HG03442 (cell line): ENCODE measurements at regions not wholly inside any gene's neighbourhood (a gene's known extent, or its start where the extent isn't known, plus 50 kb on each side); places are given as distances from the start of the nearest gene placed in this dataset.

Source experiments
- ATAC-seq: cut with Tn5 transposase; IDR thresholded peaks from one replicate; pipeline ENCODE4 v1.9.1; 2021; ENCODE audit warnings: mild to moderate bottlenecking, moderate library complexity; ENCODE audit not compliant: unreplicated experiment

- ATAC-seq: no peak
Measured at GRCh38 chr16:86925067-86925791, 346.9 kb downstream of the FOXL1 start.

GRCh38 chr16:86926181-86927094 is 348.1 kb downstream of the FOXL1 start:
- no peak for ATAC-seq

DNA sequence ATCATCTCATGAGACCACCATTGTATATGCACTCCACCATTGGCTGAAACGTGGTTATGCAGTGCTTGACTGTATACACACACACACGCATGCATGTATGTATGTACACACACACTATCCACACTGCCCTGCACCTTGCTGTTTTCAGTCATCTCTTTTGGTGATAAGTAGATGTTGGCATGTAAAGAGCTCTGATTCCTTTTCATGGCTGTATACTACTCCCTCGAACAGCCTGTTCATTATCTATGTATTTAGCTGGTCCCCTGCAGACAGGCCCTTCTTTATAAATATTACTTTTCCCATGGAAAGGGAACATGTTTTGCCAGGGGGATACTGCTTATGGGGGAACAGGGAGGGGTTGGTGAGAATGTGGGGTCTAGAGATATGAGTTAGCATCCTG is 349.4 kb downstream of the FOXL1 start:
- ATAC-seq: no peak

DNA sequence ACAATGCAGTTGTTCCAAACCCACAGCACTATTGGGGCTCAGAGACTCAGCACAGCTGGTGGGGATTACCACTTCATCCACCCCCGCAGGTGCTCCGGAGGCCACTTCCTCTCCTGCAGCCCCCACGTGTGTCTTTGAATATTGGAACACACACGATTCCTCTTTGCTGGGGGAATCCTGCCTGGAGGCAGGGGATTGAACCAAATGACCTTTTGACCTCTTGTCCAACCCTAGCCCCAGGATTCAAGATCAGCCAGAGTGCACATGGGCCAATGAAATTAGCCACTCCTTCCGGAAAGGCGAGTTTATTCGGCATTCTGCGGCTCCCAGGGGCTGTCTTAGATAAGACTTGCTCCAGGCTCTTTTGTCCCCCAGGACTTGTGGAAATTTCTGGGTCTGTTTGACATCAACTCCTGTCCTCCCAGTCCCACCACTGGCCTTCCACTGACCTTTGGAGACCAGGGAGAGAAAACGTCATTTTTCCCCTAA is 350.2 kb downstream of the FOXL1 start:
- ATAC-seq: no peak

- no peak for ATAC-seq
Measured at GRCh38 chr16:86929057-86929871, 350.9 kb downstream of the FOXL1 start.

- ATAC-seq: no peak
Measured at GRCh38 chr16:86930001-86930400, 351.7 kb downstream of the FOXL1 start.

GRCh38 chr16:86930663-86931373 is 352.5 kb downstream of the FOXL1 start:
- ATAC-seq: no peak

- no peak for ATAC-seq
Measured at GRCh38 chr16:86931410-86931941, 353.1 kb downstream of the FOXL1 start.

DNA sequence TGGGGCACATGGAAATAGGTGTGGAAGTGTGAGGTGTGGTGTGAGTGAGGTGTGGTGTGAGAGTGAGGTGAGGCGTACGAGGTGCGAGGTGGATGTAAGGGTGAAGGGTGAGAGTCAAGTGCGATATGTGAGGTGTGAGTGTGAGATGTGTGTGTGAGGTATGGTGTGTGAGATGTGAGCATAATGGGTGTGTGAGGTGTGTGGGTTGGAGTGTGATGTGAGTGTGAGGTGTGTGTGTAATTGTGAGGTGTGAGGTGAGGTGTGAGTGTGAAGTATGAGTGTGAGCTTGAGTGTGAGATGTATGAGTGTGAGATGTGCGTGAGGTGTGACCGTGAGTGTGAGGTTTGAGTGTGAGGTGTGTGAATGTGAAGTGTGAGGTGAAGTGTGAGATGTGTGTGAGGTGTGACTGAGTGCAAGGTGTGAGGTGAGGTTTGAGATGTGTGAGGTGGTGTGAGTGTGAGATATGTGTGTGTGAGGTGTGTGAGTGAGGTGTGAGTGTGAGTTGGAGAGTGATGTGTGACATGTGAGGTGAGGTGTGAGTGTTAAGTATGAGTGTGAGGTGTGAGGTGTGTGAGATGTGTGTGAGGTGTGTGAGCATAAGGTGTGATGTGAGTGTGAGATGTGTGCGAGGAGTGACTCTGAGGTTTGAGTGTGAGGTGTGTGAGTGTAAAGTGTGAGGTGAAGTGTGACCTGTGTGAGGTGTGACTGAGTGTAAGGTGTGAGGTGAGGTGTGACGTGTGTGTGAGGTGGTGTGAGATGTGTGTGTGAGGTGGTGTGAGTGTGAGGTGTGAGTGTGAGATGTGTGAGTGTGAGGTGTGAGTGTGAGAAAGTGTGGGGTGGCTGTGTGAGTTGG is 354.0 kb downstream of the FOXL1 start:
- ATAC-seq: no peak

DNA sequence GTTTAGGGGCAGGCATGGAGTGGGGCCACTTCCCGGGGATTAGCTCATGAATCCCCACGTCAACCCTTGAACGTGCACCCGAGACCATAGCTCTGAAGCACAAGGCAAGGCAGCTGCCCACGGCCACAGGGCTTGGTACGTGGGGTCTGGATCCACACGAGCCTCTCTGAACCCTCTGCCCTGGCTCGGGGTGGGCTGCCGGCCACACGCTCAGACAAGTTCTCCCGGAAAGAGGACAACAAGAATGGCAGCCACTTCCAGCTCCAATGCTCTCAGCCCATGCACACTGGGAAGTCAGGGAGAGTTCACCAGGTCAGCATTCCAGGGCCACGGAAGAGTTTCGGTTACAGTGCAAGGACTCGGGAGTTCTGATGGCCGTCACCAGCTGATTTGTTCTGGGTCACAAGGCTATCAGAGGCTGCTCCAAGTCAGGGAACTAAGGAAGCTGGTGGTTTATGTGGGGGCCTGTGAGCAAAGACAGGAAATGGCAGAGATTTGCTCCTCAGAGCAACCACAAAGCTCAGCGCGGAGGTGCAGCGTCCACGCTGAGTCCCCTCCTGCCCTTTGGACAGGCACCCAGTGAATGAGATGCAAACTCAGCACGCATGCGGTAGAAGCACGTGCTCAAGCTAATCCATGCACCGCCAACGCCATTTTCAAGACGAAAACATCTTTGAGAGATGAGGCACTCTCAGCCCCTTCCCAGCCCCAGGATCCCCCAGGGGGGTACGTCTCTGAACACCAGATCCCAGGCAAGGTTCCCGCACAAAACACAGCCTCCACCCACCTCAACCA is 356.4 kb downstream of the FOXL1 start:
- ATAC-seq: no peak

DNA sequence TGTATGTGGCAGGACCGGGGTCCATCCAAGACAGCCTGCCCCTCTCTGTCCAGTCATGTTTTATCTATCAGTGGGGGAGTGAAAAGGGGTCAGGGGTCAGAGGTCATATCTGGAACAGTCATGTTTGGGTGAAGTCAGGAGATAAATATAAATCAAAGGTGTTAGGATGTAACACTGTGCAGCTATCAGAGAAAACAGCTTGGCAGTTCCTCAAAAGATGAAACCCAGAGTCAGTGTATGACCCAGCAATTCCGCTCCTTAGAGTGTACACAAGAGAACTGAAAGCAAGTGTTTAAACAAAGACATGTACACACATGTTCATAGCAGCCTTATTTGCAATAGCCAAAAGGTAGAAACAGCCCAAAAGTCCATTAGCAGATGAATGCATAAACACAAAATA is 361.3 kb downstream of the FOXL1 start:
- ATAC-seq: no peak

GRCh38 chr16:86941731-86942130 is 363.4 kb downstream of the FOXL1 start:
- no peak for ATAC-seq

GRCh38 chr16:86942151-86943051 is 364.1 kb downstream of the FOXL1 start:
- ATAC-seq: no peak

DNA sequence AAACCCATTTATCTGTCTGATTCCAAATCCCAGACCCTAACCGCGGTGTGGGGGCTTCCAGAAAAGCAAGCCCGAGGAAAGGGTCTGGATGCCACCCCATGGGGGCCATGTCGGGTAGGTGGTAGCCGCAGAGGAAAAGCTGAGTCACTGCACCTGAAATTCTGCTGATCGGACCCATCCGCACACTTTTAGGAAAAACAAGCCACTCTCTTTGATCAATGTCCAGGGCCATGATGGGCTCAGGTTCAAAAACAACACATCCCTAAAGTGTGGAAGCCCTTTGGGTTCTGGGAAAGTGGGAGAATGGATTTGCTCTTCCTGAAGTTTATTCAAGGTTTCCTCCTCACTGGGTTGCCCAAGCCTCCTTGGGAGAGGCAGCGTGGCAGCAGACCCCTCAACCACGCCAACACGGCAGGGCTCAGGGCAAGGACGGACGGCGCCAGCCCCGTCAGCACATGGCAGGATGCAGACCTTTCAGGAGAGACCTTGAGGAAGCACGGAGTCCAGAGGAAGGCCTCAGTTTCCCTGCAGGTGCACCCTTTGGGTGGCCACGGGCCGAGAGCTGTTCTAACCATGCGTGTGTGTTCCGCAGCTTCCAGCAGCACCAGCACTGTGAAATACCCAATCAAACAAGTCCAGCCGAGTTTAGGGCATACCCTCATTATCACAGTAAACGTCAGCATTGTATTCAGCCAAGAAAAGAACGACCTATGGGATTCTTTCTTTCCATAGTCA is 367.0 kb downstream of the FOXL1 start:
- no peak for ATAC-seq

DNA sequence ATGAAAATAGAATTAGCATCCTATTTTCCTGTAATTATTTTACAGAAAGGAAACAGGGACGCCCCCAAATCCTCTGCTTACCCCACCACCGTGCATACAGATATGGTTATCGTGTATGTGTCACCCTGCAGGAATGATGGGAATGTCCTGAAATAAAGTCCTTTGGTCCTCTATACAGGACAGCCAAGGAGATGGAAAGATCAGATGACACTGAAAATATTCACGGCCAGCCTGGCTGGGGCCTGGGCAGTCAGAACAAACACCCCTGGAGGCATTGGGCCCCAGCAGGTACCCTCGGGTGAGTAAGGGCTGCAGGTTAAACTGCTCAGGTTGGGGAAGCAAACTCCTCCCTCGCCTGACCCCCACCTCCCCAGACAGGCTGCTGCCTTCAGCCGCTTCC is 368.0 kb downstream of the FOXL1 start:
- ATAC-seq: no peak

- ATAC-seq: no peak
Measured at GRCh38 chr16:86946981-86947380, 368.6 kb downstream of the FOXL1 start.

DNA sequence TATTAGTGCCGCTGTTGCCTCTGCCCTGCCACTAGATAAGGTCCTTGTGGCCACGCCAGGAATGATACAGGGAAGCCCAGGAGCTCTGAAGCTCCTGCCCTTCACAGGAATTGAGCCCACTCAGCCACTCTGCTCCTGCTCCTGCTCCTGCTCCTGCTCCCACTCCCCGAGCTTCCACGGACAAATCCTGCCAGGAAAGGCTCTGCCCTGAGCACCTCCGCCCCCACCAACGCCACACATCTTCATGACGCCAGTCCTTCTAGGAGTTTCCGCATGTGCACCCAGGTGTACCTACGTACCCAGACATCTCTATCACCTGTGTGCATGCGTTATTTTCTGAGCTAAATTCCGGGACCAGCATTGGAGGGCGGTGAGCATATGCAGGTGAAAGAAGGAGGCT is 369.1 kb downstream of the C16orf95 start:
- ATAC-seq: no peak
